ENCODE measurements at regions not wholly inside any gene's neighbourhood (a gene's known extent, or its start where the extent isn't known, plus 50 kb on each side); places are given as distances from the start of the nearest gene placed in this dataset.

DNA sequence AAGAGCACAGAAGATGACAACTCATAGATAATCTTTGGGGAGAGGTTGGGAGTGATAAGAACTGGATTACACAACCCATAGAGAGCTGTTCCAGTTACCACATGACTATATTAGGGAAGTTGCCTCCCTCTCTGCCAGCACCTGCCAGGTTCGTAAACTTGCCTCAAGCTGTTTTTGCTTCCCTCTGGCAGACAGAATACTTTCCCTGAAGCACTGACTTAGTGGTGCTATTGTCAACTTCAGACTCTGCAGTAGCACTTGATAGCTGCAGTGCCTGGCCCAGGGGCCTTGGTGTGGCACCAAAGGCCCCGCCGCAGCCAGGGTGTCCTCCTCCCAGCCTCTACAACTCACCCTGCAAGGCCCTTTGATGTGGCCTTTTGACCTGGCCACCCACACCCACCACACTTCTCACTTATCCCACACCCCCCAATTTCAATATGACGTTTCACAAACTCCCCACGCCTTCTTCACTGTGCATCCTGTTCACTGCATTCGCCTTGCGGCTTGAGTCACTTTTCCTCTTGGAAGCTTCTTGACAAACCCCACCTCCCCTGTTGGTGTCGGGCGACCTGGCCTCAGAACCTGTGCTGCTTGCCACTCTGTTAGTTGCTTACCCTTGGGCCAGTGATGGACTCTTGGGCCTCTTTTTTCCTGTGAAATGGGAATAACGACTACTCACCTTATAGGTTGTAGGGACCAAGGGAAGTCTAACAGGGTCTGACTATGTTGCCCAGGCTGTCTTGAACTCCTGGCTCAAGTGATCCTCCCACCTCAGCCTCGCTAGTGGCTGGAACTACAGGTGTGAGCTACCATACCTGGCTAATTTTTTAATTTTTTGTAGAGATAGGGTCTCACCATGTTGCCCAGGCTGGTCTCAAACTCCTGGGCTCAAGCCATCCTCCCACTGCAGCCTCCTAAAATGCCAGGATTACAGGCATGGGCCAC lies 50.2 kb upstream of the PODXL start:
- no peaks in the 10 kb centered on the region for H3K9me2 ChIP-seq (replicated peaks; ENCODE audit: low read length)
- H3K36me3 ChIP-seq (ENCODE audit: low read depth, low read length): no peaks in the 10 kb centered on the region
- H3K27ac ChIP-seq (ENCODE audit: low read length): no peak overlapping the region
- CTCF ChIA-PET: no interaction called here
- H3K9me3 ChIP-seq (ENCODE audit: low read length): no peaks in the 10 kb centered on the region
- POLR2A ChIA-PET (ENCODE audit: unreplicated experiment): no interaction called here
- H3K79me2 ChIP-seq (ENCODE audit: low read length): no peaks in the 10 kb centered on the region
- H3K4me2 ChIP-seq (ENCODE audit: low read length): no peak overlapping the region
- H4K20me1 ChIP-seq (ENCODE audit: low read length): no peaks in the 10 kb centered on the region
- peak; percentile 43 for DNase-seq
- H3K27me3 ChIP-seq (ENCODE audit: low read length): no peaks in the 10 kb centered on the region
- no TSS peak for BruUV-seq (replicated peaks)
- TF ChIP-seq EZH2 (IDR thresholded peaks at IDR 0.05; ENCODE audit: low read length, unreplicated experiment): no peak
- TF ChIP-seq EZH2phosphoT487 (IDR thresholded peaks at IDR 0.05; ENCODE audit: borderline replicate concordance, low read length): no peak
- TF ChIP-seq, protein P1, sequence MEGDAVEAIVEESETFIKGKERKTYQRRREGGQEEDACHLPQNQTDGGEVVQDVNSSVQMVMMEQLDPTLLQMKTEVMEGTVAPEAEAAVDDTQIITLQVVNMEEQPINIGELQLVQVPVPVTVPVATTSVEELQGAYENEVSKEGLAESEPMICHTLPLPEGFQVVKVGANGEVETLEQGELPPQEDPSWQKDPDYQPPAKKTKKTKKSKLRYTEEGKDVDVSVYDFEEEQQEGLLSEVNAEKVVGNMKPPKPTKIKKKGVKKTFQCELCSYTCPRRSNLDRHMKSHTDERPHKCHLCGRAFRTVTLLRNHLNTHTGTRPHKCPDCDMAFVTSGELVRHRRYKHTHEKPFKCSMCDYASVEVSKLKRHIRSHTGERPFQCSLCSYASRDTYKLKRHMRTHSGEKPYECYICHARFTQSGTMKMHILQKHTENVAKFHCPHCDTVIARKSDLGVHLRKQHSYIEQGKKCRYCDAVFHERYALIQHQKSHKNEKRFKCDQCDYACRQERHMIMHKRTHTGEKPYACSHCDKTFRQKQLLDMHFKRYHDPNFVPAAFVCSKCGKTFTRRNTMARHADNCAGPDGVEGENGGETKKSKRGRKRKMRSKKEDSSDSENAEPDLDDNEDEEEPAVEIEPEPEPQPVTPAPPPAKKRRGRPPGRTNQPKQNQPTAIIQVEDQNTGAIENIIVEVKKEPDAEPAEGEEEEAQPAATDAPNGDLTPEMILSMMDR (conservative IDR thresholded peaks at IDR 0.05; ENCODE audit: low read depth, low read length): no peak
- intact Hi-C loops (cut with micrococcal nuclease): no loop called here
- ATAC-seq: peak; percentile 29; the same call in 1 of the 2 replicates
- peaks cover 26% of the 10 kb centered on the region for H3K4me1 ChIP-seq (ENCODE audit: insufficient read depth, low read length)
- H3F3A ChIP-seq (ENCODE audit: low read length, unreplicated experiment): no peaks in the 10 kb centered on the region
- no peak overlapping the region for H2AFZ ChIP-seq (ENCODE audit: low read length)
- no peak overlapping the region for H3K4me3 ChIP-seq (ENCODE audit: low read length)
- no peak overlapping the region for H3K9ac ChIP-seq (ENCODE audit: low read length)
